ENCODE measurements at regions not wholly inside any gene's neighbourhood (a gene's known extent, or its start where the extent isn't known, plus 50 kb on each side); places are given as distances from the start of the nearest gene placed in this dataset.

DNA sequence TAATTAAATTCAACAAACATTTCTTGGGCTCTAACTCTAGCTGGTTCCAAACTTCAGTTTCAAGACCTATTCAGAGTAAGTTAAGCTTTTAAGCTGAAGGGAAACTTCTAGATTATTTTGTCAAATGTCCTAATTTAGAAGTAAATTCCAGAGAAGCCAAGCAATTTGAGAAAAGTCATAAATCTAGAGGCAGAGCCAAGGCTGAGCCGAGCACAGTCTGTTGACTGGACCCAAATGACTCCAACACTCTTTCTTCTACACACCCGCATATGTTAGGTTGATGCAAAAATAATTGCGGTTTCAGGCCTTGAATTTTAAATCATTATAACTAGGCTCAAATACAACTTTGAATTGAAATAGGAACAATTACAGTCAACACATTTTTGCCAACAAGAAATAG is 319.7 kb downstream of the NFIB start:
- Histone ChIP-seq H3K9me1 (replicated peaks; ENCODE audit: control insufficient read depth, extremely low read depth, insufficient read depth, low read length) (no peaks in the 10 kb centered on the region), H3K27me3 (ENCODE audit: control insufficient read depth in 2 of 2, insufficient read depth in 2 of 2, low read length in 2 of 2) (no peaks in the 10 kb centered on the region), H3K4me3 (replicated peaks in 1 of 3; ENCODE audit: insufficient read depth in 1 of 3, low read depth in 1 of 3, low read length in 3 of 3) (no peak overlapping the region), H3K4me1 (ENCODE audit: control insufficient read depth, extremely low read depth, insufficient read depth, low read length) (no peaks in the 10 kb centered on the region), H3K36me3 (ENCODE audit: control insufficient read depth in 2 of 2, extremely low read depth in 1 of 2, insufficient read depth in 2 of 2, low read length in 2 of 2) (no peaks in the 10 kb centered on the region), H3K9ac (replicated peaks; ENCODE audit: extremely low read depth, insufficient read depth, low read length) (no peak overlapping the region), H3K4me2 (ENCODE audit: insufficient read depth, low read length) (no peak overlapping the region), H4K20me1 (replicated peaks; ENCODE audit: control insufficient read depth, extremely low read depth, insufficient read depth, low read length) (no peaks in the 10 kb centered on the region), H3K79me2 (ENCODE audit: control insufficient read depth, insufficient read depth, low read length) (no peaks in the 10 kb centered on the region), H3K27ac (ENCODE audit: insufficient read depth, low read depth, low read length) (no peak overlapping the region), H3K9me3 (replicated peaks; ENCODE audit: control insufficient read depth, insufficient read depth, low read length) (no peaks in the 10 kb centered on the region), H2AFZ (ENCODE audit: low read depth, low read length) (no peak overlapping the region)
- DNase-seq (ENCODE audit: low read depth, low spot score) (no peak), FAIRE-seq (no peak)
- intact Hi-C loops (cut with micrococcal nuclease), result no loop called here
- TF ChIP-seq FOS (IDR thresholded peaks at IDR 0.05; ENCODE audit: borderline replicate concordance, insufficient read depth, low read length), result no peak
- no peak for TF ChIP-seq CTCF (IDR thresholded peaks at IDR 0.05; ENCODE audit: extremely low read depth in 1 of 2, insufficient read depth in 1 of 2, low read depth in 1 of 2, low read length in 2 of 2)
- no peak for TF ChIP-seq GATA2 (IDR thresholded peaks at IDR 0.05; ENCODE audit: insufficient read depth, insufficient read length, low read depth, low read length)
- no peak for TF ChIP-seq MAX (IDR thresholded peaks at IDR 0.05; ENCODE audit: insufficient read depth, insufficient read length)
- TF ChIP-seq POLR2AphosphoS5 (IDR thresholded peaks at IDR 0.05; ENCODE audit: insufficient read depth, low read depth, low read length), result no peak
- no peak for TF ChIP-seq EZH2 (IDR thresholded peaks at IDR 0.05; ENCODE audit: borderline replicate concordance, low read depth, low read length, severe bottlenecking)
- no peak for TF ChIP-seq JUN (IDR thresholded peaks at IDR 0.05; ENCODE audit: borderline replicate concordance, insufficient read depth, insufficient read length, low read depth)
- no peak for TF ChIP-seq POLR2A (IDR thresholded peaks at IDR 0.05; ENCODE audit: low read depth, low read length)
- no peak for TF ChIP-seq MYC (IDR thresholded peaks at IDR 0.05; ENCODE audit: low read depth, low read length)
- no TSS peak for BruUV-seq (replicated peaks)
- dilution Hi-C loops (cut with MboI; ENCODE audit: extremely low pct_ligation_motif_present, low sequenced_read_pairs), result no loop called here
- ChIA-PET CTCF (interaction anchor here (1.0 kb wide), 2 partner anchors 18 to 566 kb away, joined by 3 read pairs; no protein-coding TSS in a partner anchor), POLR2A (no interaction called here)

All from endothelial cell of umbilical vein (primary cell).